Suprapubic skin (tissue), 4 donors: ENCODE measurements at regions not wholly inside any gene's neighbourhood (a gene's known extent, or its start where the extent isn't known, plus 50 kb on each side); places are given as distances from the start of the nearest gene placed in this dataset.

Experiments
- DNase-seq, 2 donors: peaks; one replicate each; pipeline ENCODE4 v3.0.0-alpha.2; 2019; ENCODE audit warnings: low spot score in 2 of 2
- H3K27ac ChIP-seq: fragments of 200-600 bp; sonication (generic); one replicate; pipeline ENCODE4 v1.5.1; 2019
- H3K27me3 ChIP-seq: fragments of 200-600 bp; sonication (generic); one replicate; pipeline ENCODE4 v1.5.1; 2019
- H3K36me3 ChIP-seq: fragments of 200-600 bp; sonication (generic); one replicate; pipeline ENCODE4 v1.5.1; 2019
- H3K4me1 ChIP-seq: fragments of 200-600 bp; sonication (generic); one replicate; pipeline ENCODE4 v1.5.1; 2019
- H3K4me3 ChIP-seq: fragments of 200-600 bp; sonication (generic); one replicate; pipeline ENCODE4 v1.5.1; 2019; ENCODE audit warnings: mild to moderate bottlenecking
- H3K9me3 ChIP-seq: fragments of 200-600 bp; sonication (generic); one replicate; pipeline ENCODE4 v1.5.1; 2019
- EP300 ChIP-seq: sonication (generic); formaldehyde crosslinking; IDR thresholded peaks from one replicate; pipeline ENCODE4 v1.6.1; 2017; ENCODE audit warnings: antibody characterized with exemption
- POLR2A ChIP-seq, 2 donors: fragments of 450-650 bp; IDR thresholded peaks; one replicate each; pipeline ENCODE4 v1.6.1; 2017; ENCODE audit warnings: antibody characterized with exemption in 2 of 2, mild to moderate bottlenecking in 2 of 2, moderate library complexity in 2 of 2
- POLR2AphosphoS5 ChIP-seq, 3 donors: sonication (generic); formaldehyde crosslinking; IDR thresholded peaks; one replicate each; pipeline ENCODE4 v1.6.1; 2017; ENCODE audit warnings: antibody characterized with exemption in 3 of 3
- WGBS: methylation state at CpG from one replicate; pipeline ENCODE4 v1.1.5; 2018; 5-methylcytosine and 5-hydroxymethylcytosine counted together
- TF ChIP-seq, protein P1 (sequence below), 2 donors: fragments of 200-600 bp in 1 of 2; fragments of 450-650 bp in 1 of 2; sonication (generic) in 1 of 2; IDR thresholded peaks; one replicate each; pipeline ENCODE4 v1.5.1; 2016 to 2019; ENCODE audit warnings: antibody characterized with exemption in 2 of 2, mild to moderate bottlenecking in 1 of 2, moderate library complexity in 1 of 2

GRCh38 chr17:78290721-78291120 lies 59.3 kb downstream of the TMEM235 start:
- Histone ChIP-seq H3K4me1 (peaks cover 7% of the 10 kb centered on the region), H3K9me3 (no peaks in the 10 kb centered on the region), H3K27ac (no peak overlapping the region), H3K4me3 (no peak overlapping the region), H3K36me3 (no peaks in the 10 kb centered on the region), H3K27me3 (no peaks in the 10 kb centered on the region)
- TF ChIP-seq EP300 (no peak), POLR2A (IDR thresholded peaks at IDR 0.05) (no peak), POLR2AphosphoS5 (IDR thresholded peaks at IDR 0.05) (no peak)
- TF ChIP-seq, protein P1, sequence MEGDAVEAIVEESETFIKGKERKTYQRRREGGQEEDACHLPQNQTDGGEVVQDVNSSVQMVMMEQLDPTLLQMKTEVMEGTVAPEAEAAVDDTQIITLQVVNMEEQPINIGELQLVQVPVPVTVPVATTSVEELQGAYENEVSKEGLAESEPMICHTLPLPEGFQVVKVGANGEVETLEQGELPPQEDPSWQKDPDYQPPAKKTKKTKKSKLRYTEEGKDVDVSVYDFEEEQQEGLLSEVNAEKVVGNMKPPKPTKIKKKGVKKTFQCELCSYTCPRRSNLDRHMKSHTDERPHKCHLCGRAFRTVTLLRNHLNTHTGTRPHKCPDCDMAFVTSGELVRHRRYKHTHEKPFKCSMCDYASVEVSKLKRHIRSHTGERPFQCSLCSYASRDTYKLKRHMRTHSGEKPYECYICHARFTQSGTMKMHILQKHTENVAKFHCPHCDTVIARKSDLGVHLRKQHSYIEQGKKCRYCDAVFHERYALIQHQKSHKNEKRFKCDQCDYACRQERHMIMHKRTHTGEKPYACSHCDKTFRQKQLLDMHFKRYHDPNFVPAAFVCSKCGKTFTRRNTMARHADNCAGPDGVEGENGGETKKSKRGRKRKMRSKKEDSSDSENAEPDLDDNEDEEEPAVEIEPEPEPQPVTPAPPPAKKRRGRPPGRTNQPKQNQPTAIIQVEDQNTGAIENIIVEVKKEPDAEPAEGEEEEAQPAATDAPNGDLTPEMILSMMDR (IDR thresholded peaks at IDR 0.05): no peak
- 91% methylated on average over 6 of the region's 7 CpGs for WGBS
- no peak for DNase-seq
